ENCODE measurements at regions not wholly inside any gene's neighbourhood (a gene's known extent, or its start where the extent isn't known, plus 50 kb on each side); places are given as distances from the start of the nearest gene placed in this dataset.

- TF ChIP-seq EZH2 (IDR thresholded peaks at IDR 0.05; ENCODE audit: borderline replicate concordance, low read depth, low read length, poor library complexity, severe bottlenecking) (no peak), CTCF (conservative IDR thresholded peaks at IDR 0.05; ENCODE audit: low read depth, low read length) (no peak)
Observed at GRCh38 chr10:61280303-61280702, 172.9 kb downstream of the TMEM26 start.
